Tibial nerve (tissue), 4 donors: ENCODE measurements at regions not wholly inside any gene's neighbourhood (a gene's known extent, or its start where the extent isn't known, plus 50 kb on each side); places are given as distances from the start of the nearest gene placed in this dataset.

ENCODE experiments used
- CTCF ChIP-seq, 5 experiments: fragments of 200-600 bp in 3 of 5; fragments of 450-650 bp in 2 of 5; sonication (generic) in 3 of 5; IDR thresholded peaks; one replicate each; pipeline ENCODE4 v1.5.1; 2016 to 2019; ENCODE audit warnings: antibody characterized with exemption in 5 of 5, mild to moderate bottlenecking in 3 of 5, moderate library complexity in 2 of 5
- EP300 ChIP-seq, 2 donors: sonication (generic); formaldehyde crosslinking; IDR thresholded peaks; one replicate each; pipeline ENCODE4 v1.6.1; 2017; ENCODE audit warnings: antibody characterized with exemption in 2 of 2, mild to moderate bottlenecking in 1 of 2
- POLR2A ChIP-seq, 2 donors: fragments of 450-650 bp; IDR thresholded peaks; one replicate each; pipeline ENCODE4 v1.6.1; 2017; ENCODE audit warnings: antibody characterized with exemption in 2 of 2, mild to moderate bottlenecking in 2 of 2, moderate library complexity in 2 of 2

DNA sequence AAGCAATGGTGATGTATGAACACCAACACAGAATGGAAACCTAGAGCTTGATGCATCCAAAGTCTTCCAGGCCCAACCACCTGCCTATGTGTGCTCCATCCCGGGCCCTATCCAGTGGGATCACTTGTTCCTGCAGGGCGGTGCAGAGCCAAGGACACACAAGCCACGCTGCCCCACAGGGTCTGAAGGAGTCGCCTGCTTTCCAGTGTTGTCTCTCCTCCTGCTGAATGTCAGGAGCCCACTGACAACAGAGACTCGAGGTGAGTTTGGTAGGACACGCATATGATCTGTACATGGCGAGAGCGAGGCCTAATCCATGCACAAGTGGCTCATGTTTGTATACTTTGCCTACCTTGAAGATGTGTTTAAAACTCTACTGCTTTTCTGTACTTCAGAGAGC lies 70.9 kb upstream of the FHL2 start:
- TF ChIP-seq POLR2A (IDR thresholded peaks at IDR 0.05) = no peak
- TF ChIP-seq CTCF (IDR thresholded peaks at IDR 0.05) = no peak
- TF ChIP-seq EP300 (IDR thresholded peaks at IDR 0.05) = no peak
